ENCODE measurements at regions not wholly inside any gene's neighbourhood (a gene's known extent, or its start where the extent isn't known, plus 50 kb on each side); places are given as distances from the start of the nearest gene placed in this dataset.

GRCh38 chr1:88357729-88358128 is 326.3 kb upstream of the PKN2 start:
- Mint-ChIP-seq H3K9me3 (ENCODE audit: low read depth) (peaks cover 5% of the 10 kb centered on the region), H3K27me3 (ENCODE audit: low read depth) (peaks cover 2% of the 10 kb centered on the region), H3K36me3 (ENCODE audit: low read depth) (no peaks in the 10 kb centered on the region), H3K4me3 (ENCODE audit: unreplicated experiment) (no peak overlapping the region), H3K4me1 (ENCODE audit: low read depth) (no peaks in the 10 kb centered on the region), H3K27ac (ENCODE audit: unreplicated experiment) (no peak overlapping the region)
- TF ChIP-seq CTCF (IDR thresholded peaks at IDR 0.05), result no peak
- DNase-seq (ENCODE audit: low spot score), result no peak

GRCh38 chr1:88371436-88372023 is 312.5 kb upstream of the PKN2 start:
- no peaks in the 10 kb centered on the region for H3K27me3 Mint-ChIP-seq (ENCODE audit: low read depth)
- no peaks in the 10 kb centered on the region for H3K9me3 Mint-ChIP-seq (ENCODE audit: low read depth)
- no peaks in the 10 kb centered on the region for H3K36me3 Mint-ChIP-seq (ENCODE audit: low read depth)
- no peak overlapping the region for H3K4me3 Mint-ChIP-seq (ENCODE audit: unreplicated experiment)
- H3K4me1 Mint-ChIP-seq (ENCODE audit: low read depth), result no peaks in the 10 kb centered on the region
- TF ChIP-seq CTCF (IDR thresholded peaks at IDR 0.05), result no peak
- H3K27ac Mint-ChIP-seq (ENCODE audit: unreplicated experiment), result no peak overlapping the region
- no peak for DNase-seq (ENCODE audit: low spot score)

- no peak for TF ChIP-seq CTCF (IDR thresholded peaks at IDR 0.05)
- H3K27me3 Mint-ChIP-seq (ENCODE audit: low read depth), result peaks cover 3% of the 10 kb centered on the region
- no peak overlapping the region for H3K27ac Mint-ChIP-seq (ENCODE audit: unreplicated experiment)
These were observed 308.1 kb upstream of the PKN2 start for GRCh38 chr1:88375977-88376376.

GRCh38 chr1:88376421-88376820 is 307.7 kb upstream of the PKN2 start:
- no peak overlapping the region for H3K4me3 Mint-ChIP-seq (ENCODE audit: unreplicated experiment)
- TF ChIP-seq CTCF (IDR thresholded peaks at IDR 0.05), result no peak
- no peaks in the 10 kb centered on the region for H3K4me1 Mint-ChIP-seq (ENCODE audit: low read depth)
- peaks cover 3% of the 10 kb centered on the region for H3K27me3 Mint-ChIP-seq (ENCODE audit: low read depth)
- no peaks in the 10 kb centered on the region for H3K36me3 Mint-ChIP-seq (ENCODE audit: low read depth)
- H3K27ac Mint-ChIP-seq (ENCODE audit: unreplicated experiment), result no peak overlapping the region
- H3K9me3 Mint-ChIP-seq (ENCODE audit: low read depth), result no peaks in the 10 kb centered on the region
- DNase-seq (ENCODE audit: low spot score), result no peak

More at GRCh38 chr1:88375977-88376376, 308.1 kb upstream of the PKN2 start:
- Mint-ChIP-seq H3K4me1 (ENCODE audit: low read depth) (no peaks in the 10 kb centered on the region), H3K36me3 (ENCODE audit: low read depth) (no peaks in the 10 kb centered on the region), H3K4me3 (ENCODE audit: unreplicated experiment) (no peak overlapping the region), H3K9me3 (ENCODE audit: low read depth) (no peaks in the 10 kb centered on the region)
- no peak for DNase-seq (ENCODE audit: low spot score)

- Mint-ChIP-seq H3K27ac (ENCODE audit: unreplicated experiment) (no peak overlapping the region), H3K9me3 (ENCODE audit: low read depth) (no peaks in the 10 kb centered on the region), H3K36me3 (ENCODE audit: low read depth) (no peaks in the 10 kb centered on the region), H3K27me3 (ENCODE audit: low read depth) (peaks cover 3% of the 10 kb centered on the region), H3K4me1 (ENCODE audit: low read depth) (no peaks in the 10 kb centered on the region), H3K4me3 (ENCODE audit: unreplicated experiment) (no peak overlapping the region)
- no peak for TF ChIP-seq CTCF (IDR thresholded peaks at IDR 0.05)
- DNase-seq (ENCODE audit: low spot score), result no peak
These were observed 305.5 kb upstream of the PKN2 start for GRCh38 chr1:88378560-88378959.
